ENCODE measurements at regions not wholly inside any gene's neighbourhood (a gene's known extent, or its start where the extent isn't known, plus 50 kb on each side); places are given as distances from the start of the nearest gene placed in this dataset.

- ATAC-seq (no peak), DNase-seq (no peak)
- H3K36me3 Mint-ChIP-seq (ENCODE audit: insufficient read depth), result no peaks in the 10 kb centered on the region
- H3K4me1 Mint-ChIP-seq (ENCODE audit: low read depth), result no peaks in the 10 kb centered on the region
- no peak overlapping the region for H3K4me3 Mint-ChIP-seq
- H3K27me3 Mint-ChIP-seq (ENCODE audit: low read depth), result no peaks in the 10 kb centered on the region
- H3K9me3 Mint-ChIP-seq, result no peaks in the 10 kb centered on the region
These were observed 108.6 kb upstream of the PDE1C start for GRCh38 chr7:32178677-32179366.

DNA sequence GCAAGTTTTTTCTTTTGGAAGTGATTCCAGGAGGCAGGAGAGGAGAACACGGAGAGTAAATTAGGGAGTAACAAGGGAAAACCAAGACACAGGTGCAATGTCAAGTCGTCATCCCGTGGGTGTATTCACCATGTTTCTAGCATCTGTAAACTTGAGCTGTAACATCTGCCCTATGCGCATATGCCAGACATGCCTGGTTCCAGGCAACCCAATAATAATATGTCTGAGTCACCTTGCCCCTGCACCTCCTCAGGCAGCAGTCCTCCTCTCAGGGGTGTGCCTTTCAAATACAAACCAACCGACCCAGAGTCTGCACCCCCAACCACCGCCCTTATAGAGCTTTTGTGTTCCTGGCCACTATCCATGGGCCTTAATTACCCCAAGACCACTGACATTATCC is 107.0 kb upstream of the PDE1C start:
- Mint-ChIP-seq H3K4me3 (no peak overlapping the region), H3K4me1 (ENCODE audit: low read depth) (no peaks in the 10 kb centered on the region), H3K9me3 (no peaks in the 10 kb centered on the region), H3K36me3 (ENCODE audit: insufficient read depth) (no peaks in the 10 kb centered on the region), H3K27me3 (ENCODE audit: low read depth) (no peaks in the 10 kb centered on the region)
- no peak for DNase-seq
- no peak for ATAC-seq

DNA sequence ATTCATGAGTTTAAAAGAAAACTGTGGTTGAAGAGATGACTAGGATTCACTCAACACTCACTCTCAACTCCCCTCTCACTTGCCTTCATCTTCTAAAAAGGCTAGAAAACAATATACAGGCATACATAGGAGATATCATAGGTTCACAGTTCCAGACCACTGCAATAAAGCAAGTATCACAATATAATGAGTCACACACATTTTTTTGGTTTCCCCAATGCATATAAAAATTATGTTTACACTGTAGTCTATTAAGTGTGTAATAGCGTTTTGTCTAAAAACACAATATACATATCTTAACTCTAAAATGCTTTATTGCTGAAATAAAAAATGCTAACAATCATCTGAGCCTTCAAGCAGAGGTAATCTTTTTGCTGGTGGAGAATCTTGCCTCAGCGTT is 104.9 kb upstream of the PDE1C start:
- H3K9me3 Mint-ChIP-seq, result no peaks in the 10 kb centered on the region
- H3K36me3 Mint-ChIP-seq (ENCODE audit: insufficient read depth), result no peaks in the 10 kb centered on the region
- H3K4me1 Mint-ChIP-seq (ENCODE audit: low read depth), result no peaks in the 10 kb centered on the region
- no peak overlapping the region for H3K4me3 Mint-ChIP-seq
- ATAC-seq (no peak), DNase-seq (no peak)
- H3K27me3 Mint-ChIP-seq (ENCODE audit: low read depth), result no peaks in the 10 kb centered on the region

DNA sequence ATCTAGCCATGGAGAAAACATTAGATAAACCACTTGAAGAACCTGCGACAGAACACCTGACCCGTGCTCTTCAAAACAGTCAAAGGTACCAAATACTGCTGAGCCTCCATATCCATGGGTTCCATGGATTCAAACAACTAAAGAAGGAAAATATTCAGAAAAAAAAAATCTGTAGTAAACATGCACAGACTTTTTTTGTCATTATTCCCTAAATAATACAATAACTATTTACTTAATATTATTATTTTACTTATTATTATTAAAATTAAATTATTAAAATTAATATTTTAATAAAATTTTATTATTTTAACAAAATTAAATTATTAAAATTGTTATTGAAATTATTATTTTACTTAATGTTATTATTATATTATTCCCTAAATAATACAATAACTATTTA is 101.0 kb upstream of the PDE1C start:
- no peaks in the 10 kb centered on the region for H3K4me1 Mint-ChIP-seq (ENCODE audit: low read depth)
- no peaks in the 10 kb centered on the region for H3K36me3 Mint-ChIP-seq (ENCODE audit: insufficient read depth)
- no peaks in the 10 kb centered on the region for H3K27me3 Mint-ChIP-seq (ENCODE audit: low read depth)
- DNase-seq (no peak), ATAC-seq (no peak)
- no peaks in the 10 kb centered on the region for H3K9me3 Mint-ChIP-seq
- no peak overlapping the region for H3K4me3 Mint-ChIP-seq

DNA sequence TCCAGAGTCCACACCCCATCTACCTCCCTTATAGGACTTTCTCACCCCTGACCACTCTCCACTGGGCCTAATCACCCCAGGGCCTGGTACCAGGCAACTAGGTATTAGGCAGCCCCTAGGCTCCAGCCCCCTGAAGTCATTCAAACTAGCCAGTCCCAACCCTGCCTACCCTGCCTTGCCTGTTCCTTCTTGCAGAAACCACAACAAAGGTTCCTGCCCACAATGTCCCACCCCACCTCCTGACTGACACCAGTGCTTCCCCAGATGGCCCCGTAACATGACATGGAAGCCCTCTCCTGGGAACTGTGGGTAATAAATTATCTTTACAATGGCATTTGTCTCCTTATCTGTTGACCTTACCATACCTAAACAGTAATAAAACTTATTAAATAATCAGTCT is 100.6 kb upstream of the PDE1C start:
- Mint-ChIP-seq H3K36me3 (ENCODE audit: insufficient read depth) (no peaks in the 10 kb centered on the region), H3K4me3 (no peak overlapping the region), H3K27me3 (ENCODE audit: low read depth) (no peaks in the 10 kb centered on the region), H3K4me1 (ENCODE audit: low read depth) (no peaks in the 10 kb centered on the region), H3K9me3 (no peaks in the 10 kb centered on the region)
- no peak for ATAC-seq
- DNase-seq, result no peak

DNA sequence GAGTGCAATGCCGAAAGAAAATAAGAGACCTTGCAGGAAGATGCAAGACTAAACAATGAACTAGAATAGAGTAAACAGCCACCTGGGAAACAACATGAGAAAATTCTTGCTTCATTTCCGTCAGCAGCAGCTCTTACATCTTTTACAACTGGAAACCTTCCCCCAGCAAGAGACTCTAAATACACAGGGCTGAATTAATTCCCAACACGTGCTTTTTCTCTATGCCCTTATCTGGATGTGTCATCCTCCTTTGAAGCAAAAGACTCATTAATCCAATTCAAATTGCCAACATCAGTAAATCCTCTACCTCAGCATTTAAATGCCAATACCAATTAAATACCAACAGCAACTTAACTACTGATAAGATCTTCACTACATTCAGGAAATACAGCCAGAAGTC is 99.0 kb upstream of the PDE1C start:
- H3K4me1 Mint-ChIP-seq (ENCODE audit: low read depth), result no peaks in the 10 kb centered on the region
- no peak for ATAC-seq
- H3K9me3 Mint-ChIP-seq, result no peaks in the 10 kb centered on the region
- H3K36me3 Mint-ChIP-seq (ENCODE audit: insufficient read depth), result no peaks in the 10 kb centered on the region
- H3K4me3 Mint-ChIP-seq, result no peak overlapping the region
- DNase-seq, result no peak
- H3K27me3 Mint-ChIP-seq (ENCODE audit: low read depth), result no peaks in the 10 kb centered on the region

DNA sequence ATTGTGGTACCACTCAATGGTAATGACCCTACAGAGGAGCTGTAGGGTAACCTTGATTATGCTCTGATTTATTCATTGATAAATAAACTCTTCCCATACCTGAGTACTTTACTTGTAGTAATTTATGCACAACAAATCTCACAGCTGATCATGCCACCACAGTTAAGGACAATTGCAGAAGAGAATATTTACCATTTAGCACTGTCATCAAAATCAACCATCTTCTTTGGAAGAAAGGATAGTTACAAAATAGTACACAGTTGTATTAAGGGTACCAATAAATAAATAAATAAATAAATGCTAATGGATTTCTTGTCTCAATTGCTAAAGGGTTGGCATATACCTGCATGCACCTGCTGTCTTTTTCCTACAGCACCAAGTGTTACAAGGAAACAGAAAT is 97.6 kb upstream of the PDE1C start:
- Mint-ChIP-seq H3K4me1 (ENCODE audit: low read depth) (no peaks in the 10 kb centered on the region), H3K36me3 (ENCODE audit: insufficient read depth) (no peaks in the 10 kb centered on the region), H3K27me3 (ENCODE audit: low read depth) (no peaks in the 10 kb centered on the region), H3K9me3 (no peaks in the 10 kb centered on the region), H3K4me3 (no peak overlapping the region)
- no peak for DNase-seq
- ATAC-seq, result no peak

DNA sequence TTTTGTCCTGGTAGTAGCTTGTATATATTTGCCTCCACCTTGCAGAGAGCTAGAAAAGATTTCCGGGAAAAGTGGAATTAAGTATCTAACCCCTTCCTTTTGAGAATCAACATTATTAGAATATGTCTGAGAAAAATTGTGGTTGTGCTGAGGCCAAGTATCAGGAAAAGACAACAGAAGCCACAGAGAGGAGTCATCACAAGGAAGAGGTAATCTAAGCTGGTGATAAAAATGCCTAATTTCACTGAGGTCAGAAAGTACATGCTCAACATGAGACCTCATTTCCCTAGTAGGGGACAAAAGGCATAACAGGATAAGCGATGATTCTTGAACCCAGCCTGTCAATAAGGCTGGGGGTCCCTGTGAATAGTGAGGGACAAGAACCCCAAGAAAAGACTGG is 97.0 kb upstream of the PDE1C start:
- Mint-ChIP-seq H3K27me3 (ENCODE audit: low read depth) (no peaks in the 10 kb centered on the region), H3K36me3 (ENCODE audit: insufficient read depth) (no peaks in the 10 kb centered on the region), H3K4me1 (ENCODE audit: low read depth) (no peaks in the 10 kb centered on the region), H3K4me3 (no peak overlapping the region), H3K9me3 (no peaks in the 10 kb centered on the region)
- no peak for ATAC-seq
- no peak for DNase-seq

GRCh38 chr7:32164341-32164996 is 94.3 kb upstream of the PDE1C start:
- H3K9me3 Mint-ChIP-seq, result no peaks in the 10 kb centered on the region
- H3K4me1 Mint-ChIP-seq (ENCODE audit: low read depth), result no peaks in the 10 kb centered on the region
- DNase-seq (no peak), ATAC-seq (no peak)
- no peaks in the 10 kb centered on the region for H3K27me3 Mint-ChIP-seq (ENCODE audit: low read depth)
- no peaks in the 10 kb centered on the region for H3K36me3 Mint-ChIP-seq (ENCODE audit: insufficient read depth)
- no peak overlapping the region for H3K4me3 Mint-ChIP-seq

DNA sequence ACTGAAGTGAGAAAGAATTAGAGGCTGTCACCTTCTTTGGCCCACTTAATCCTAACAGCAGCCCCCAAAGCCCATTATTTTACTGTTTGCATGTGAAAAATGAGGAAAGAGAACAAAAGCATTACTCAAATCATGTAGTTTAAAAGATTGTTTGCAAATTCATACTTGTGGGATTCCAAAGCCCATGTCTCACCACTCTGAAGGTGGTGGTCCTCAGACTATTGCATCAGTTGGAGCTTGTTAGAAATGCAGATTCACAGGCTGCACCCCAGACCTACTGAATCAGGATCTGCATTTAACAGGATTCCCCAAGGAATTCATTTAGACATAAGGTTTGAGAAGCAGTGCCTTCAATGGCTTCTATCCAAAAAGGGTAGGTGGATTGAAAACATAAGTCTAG is 93.7 kb upstream of the PDE1C start:
- Mint-ChIP-seq H3K27me3 (ENCODE audit: low read depth) (no peaks in the 10 kb centered on the region), H3K4me3 (no peak overlapping the region), H3K36me3 (ENCODE audit: insufficient read depth) (no peaks in the 10 kb centered on the region), H3K4me1 (ENCODE audit: low read depth) (no peaks in the 10 kb centered on the region), H3K9me3 (no peaks in the 10 kb centered on the region)
- DNase-seq (no peak), ATAC-seq (no peak)

DNA sequence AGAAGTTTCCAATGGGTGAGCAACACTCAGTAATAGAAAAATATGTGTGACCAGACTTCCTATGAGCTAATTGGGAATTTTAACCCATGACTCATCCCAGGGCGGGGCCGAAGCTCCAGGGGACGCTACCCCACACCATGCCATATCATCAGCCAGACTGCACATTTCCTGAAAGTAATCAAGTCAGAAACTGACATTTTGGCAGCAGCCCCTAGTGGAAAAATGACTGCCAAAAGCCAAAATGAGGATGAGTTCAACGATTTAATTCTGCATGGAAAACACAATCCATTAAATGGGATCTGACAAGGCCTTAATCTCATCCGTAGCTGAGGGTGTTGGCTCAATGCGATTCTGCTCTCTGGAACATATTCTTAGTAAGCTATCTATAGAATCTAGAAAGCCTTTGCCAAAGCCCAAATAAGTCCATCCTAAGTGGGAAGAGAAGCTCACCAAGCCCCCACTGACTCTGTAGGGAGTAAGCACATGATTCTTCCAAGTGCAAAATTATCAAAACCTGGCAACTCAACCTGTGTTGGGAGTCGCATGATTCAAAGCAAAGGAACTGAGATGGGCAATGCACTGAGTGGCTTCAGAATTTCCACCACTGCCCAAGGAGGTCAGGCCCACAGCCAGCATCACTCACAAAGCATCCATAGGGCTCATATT is 93.1 kb upstream of the PDE1C start:
- no peaks in the 10 kb centered on the region for H3K36me3 Mint-ChIP-seq (ENCODE audit: insufficient read depth)
- DNase-seq, result no peak
- no peak for ATAC-seq
- no peaks in the 10 kb centered on the region for H3K9me3 Mint-ChIP-seq
- H3K4me1 Mint-ChIP-seq (ENCODE audit: low read depth), result no peaks in the 10 kb centered on the region
- H3K27me3 Mint-ChIP-seq (ENCODE audit: low read depth), result no peaks in the 10 kb centered on the region
- H3K4me3 Mint-ChIP-seq, result no peak overlapping the region

DNA sequence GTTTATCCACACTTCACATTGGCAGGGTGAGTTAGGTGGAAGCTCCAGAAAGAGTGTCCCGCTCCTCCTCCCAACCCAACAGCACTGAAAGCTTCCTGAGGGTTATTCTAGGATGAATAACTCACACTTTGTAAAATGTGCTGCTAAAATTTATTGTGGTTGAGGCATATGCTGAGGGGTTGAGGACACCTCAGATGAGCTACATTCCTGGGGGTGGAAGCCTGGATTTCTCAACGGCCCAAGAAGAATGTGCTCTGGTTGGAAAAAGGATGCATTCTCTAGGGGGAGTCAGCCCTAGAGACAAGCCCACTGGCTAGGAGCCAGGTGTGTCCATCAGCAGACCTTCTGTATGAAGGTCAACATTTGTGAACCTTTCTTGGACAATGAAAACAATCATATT is 91.5 kb upstream of the PDE1C start:
- no peaks in the 10 kb centered on the region for H3K27me3 Mint-ChIP-seq (ENCODE audit: low read depth)
- H3K4me1 Mint-ChIP-seq (ENCODE audit: low read depth), result no peaks in the 10 kb centered on the region
- no peaks in the 10 kb centered on the region for H3K36me3 Mint-ChIP-seq (ENCODE audit: insufficient read depth)

GRCh38 chr7:32158751-32159745 is 88.8 kb upstream of the PDE1C start:
- ATAC-seq (no peak), DNase-seq (no peak)
- Mint-ChIP-seq H3K4me3 (no peak overlapping the region), H3K9me3 (no peaks in the 10 kb centered on the region), H3K27me3 (ENCODE audit: low read depth) (no peaks in the 10 kb centered on the region), H3K4me1 (ENCODE audit: low read depth) (no peaks in the 10 kb centered on the region), H3K36me3 (ENCODE audit: insufficient read depth) (no peaks in the 10 kb centered on the region)

More for the DNA sequence above, 91.5 kb upstream of the PDE1C start:
- no peak overlapping the region for H3K4me3 Mint-ChIP-seq
- ATAC-seq (no peak), DNase-seq (no peak)
- no peaks in the 10 kb centered on the region for H3K9me3 Mint-ChIP-seq

GRCh38 chr7:32158076-32158475 is 87.9 kb upstream of the PDE1C start:
- Mint-ChIP-seq H3K9me3 (peaks cover 4% of the 10 kb centered on the region), H3K4me3 (no peak overlapping the region), H3K27me3 (ENCODE audit: low read depth) (peaks cover 2% of the 10 kb centered on the region), H3K36me3 (ENCODE audit: insufficient read depth) (no peaks in the 10 kb centered on the region), H3K4me1 (ENCODE audit: low read depth) (no peaks in the 10 kb centered on the region)
- no peak for ATAC-seq
- DNase-seq, result no peak
